T-helper 2 cell treated with Interferon-gamma antibody and Interleukin-4, amounts not matched to agents 5 μg/mL and 100 μg/mL, for 36 hours (primary cell): ENCODE measurements at regions not wholly inside any gene's neighbourhood (a gene's known extent, or its start where the extent isn't known, plus 50 kb on each side); places are given as distances from the start of the nearest gene placed in this dataset.

ENCODE experiments used
- DNase-seq: peaks from one replicate; pipeline ENCODE4 v3.0.0; 2021; ENCODE audit warnings: low spot score
- H3K27ac Mint-ChIP-seq: one replicate; pipeline ENCODE4 v1.8.0; 2021; ENCODE audit warnings: mild to moderate bottlenecking, mixed read lengths
- H3K27me3 Mint-ChIP-seq: one replicate; pipeline ENCODE4 v1.8.0; 2021; ENCODE audit warnings: low read depth, mixed read lengths
- H3K36me3 Mint-ChIP-seq: one replicate; pipeline ENCODE4 v1.8.0; 2021; ENCODE audit warnings: low read depth, mixed read lengths
- H3K4me1 Mint-ChIP-seq: one replicate; pipeline ENCODE4 v1.8.0; 2021; ENCODE audit warnings: low read depth, mixed read lengths
- H3K4me3 Mint-ChIP-seq: one replicate; pipeline ENCODE4 v1.8.0; 2022; ENCODE audit warnings: mild to moderate bottlenecking, moderate library complexity, mixed read lengths
- H3K9me3 Mint-ChIP-seq: one replicate; pipeline ENCODE4 v1.8.0; 2021; ENCODE audit warnings: mixed read lengths

DNA sequence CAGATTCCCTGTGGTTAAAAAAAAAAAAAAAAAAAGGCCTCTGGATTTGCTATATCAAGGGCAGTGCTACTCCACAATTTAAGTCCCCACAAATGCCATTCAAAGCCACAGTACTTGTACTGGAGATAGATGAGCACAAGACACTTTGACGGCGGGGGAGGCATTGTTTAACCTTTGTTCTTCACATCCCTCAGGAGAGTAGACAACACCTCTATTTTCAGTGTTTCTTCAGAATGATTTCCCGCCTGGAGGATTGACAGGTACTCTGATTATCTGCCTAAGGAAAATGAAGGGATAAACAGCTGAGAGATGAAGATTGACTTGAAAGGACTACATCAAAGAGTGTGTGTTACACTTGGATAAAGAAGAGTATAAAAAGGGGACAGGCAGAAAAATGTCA, 58.7 kb downstream of the OTOL1 start:
- DNase-seq = no peak
- Mint-ChIP-seq H3K27ac (no peak overlapping the region), H3K27me3 (no peaks in the 10 kb centered on the region), H3K9me3 (no peaks in the 10 kb centered on the region), H3K4me3 (no peak overlapping the region), H3K4me1 (no peaks in the 10 kb centered on the region), H3K36me3 (no peaks in the 10 kb centered on the region)

DNA sequence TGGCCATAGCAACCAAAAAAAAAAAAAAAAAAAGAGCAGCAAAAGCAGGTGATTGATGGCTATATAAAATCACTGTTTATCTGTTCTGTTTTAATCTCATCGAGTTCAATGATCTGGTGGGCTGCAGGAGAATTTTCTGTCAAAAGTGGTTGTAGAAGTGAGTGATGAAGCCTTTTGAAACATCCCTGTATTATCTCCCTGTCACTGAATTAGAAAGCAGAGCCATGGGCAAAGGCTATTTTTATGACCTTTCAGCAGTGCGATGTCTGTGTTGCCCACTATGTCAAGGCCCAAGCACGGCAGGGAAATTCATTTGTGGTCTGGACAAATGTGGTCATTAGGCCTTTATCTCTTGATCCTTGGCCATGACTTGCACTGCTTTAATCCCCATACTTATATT, 59.9 kb downstream of the OTOL1 start:
- Mint-ChIP-seq H3K9me3 (no peaks in the 10 kb centered on the region), H3K27ac (no peak overlapping the region), H3K27me3 (no peaks in the 10 kb centered on the region), H3K36me3 (no peaks in the 10 kb centered on the region), H3K4me1 (no peaks in the 10 kb centered on the region), H3K4me3 (no peak overlapping the region)
- no peak for DNase-seq

DNA sequence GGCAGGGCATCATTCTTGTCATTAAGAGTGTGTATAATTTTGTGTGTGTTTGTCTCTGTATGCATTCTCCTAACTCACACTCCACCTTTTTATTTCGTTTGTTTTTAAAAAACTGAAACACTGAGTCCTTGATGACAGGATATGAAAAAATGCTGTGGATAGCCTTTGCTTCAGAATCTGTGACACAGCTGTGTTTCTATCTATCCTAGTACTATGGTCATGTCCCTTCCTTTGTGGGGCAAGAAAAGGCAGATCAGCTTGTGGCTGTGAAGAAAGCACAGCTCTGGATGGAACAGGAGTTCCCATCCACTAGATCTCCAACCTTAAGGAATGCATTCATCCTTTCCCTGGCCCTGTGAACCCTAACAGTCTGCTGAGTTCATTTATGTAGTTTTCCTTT, 60.3 kb downstream of the OTOL1 start:
- H3K27me3 Mint-ChIP-seq = no peaks in the 10 kb centered on the region
- no peak overlapping the region for H3K27ac Mint-ChIP-seq
- no peak overlapping the region for H3K4me3 Mint-ChIP-seq
- H3K4me1 Mint-ChIP-seq = no peaks in the 10 kb centered on the region
- no peaks in the 10 kb centered on the region for H3K36me3 Mint-ChIP-seq
- no peak for DNase-seq
- no peaks in the 10 kb centered on the region for H3K9me3 Mint-ChIP-seq

DNA sequence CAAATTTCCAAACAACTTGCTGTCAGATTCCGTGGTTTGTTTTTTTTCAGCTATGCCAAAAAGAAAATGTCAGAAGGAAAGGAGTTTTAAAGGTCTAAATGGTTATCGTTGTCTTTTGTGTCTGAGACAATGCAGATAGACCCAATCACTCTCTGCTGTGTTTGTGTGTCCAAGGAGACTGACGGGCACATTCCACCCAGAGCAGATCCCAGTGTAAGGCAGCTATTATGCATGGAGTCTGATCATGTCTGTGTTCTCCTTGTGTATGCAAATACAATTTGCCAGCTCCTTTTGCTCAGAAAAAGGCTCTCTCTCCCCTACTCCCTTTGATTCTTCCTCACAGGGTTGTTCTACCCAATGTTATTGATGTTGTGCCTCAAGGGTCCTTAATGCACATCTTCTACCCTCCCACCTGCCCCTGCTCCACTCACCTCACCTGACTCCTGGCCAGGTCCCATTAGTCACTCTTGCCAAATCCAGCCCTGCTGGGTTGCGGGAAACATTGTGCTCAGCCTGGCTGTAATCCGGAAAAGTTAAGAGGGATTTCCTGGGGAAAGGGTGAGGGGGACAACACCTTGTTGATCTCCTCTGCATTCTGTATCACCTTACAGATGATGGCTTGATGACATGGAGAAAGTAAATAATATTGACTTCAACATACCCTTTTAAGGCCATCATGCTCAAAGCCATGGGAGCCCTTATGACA, 61.0 kb downstream of the OTOL1 start:
- DNase-seq = no peak

GRCh38 chr3:161558236-161558635, 61.6 kb downstream of the OTOL1 start:
- Mint-ChIP-seq H3K27me3 (no peaks in the 10 kb centered on the region), H3K9me3 (no peaks in the 10 kb centered on the region), H3K4me3 (no peak overlapping the region), H3K36me3 (no peaks in the 10 kb centered on the region), H3K27ac (no peak overlapping the region), H3K4me1 (no peaks in the 10 kb centered on the region)
- DNase-seq = no peak

More for the DNA sequence above, 61.0 kb downstream of the OTOL1 start:
- no peaks in the 10 kb centered on the region for H3K27me3 Mint-ChIP-seq
- H3K4me1 Mint-ChIP-seq = no peaks in the 10 kb centered on the region
- no peaks in the 10 kb centered on the region for H3K36me3 Mint-ChIP-seq
- no peaks in the 10 kb centered on the region for H3K9me3 Mint-ChIP-seq
- H3K4me3 Mint-ChIP-seq = no peak overlapping the region
- no peak overlapping the region for H3K27ac Mint-ChIP-seq

DNA sequence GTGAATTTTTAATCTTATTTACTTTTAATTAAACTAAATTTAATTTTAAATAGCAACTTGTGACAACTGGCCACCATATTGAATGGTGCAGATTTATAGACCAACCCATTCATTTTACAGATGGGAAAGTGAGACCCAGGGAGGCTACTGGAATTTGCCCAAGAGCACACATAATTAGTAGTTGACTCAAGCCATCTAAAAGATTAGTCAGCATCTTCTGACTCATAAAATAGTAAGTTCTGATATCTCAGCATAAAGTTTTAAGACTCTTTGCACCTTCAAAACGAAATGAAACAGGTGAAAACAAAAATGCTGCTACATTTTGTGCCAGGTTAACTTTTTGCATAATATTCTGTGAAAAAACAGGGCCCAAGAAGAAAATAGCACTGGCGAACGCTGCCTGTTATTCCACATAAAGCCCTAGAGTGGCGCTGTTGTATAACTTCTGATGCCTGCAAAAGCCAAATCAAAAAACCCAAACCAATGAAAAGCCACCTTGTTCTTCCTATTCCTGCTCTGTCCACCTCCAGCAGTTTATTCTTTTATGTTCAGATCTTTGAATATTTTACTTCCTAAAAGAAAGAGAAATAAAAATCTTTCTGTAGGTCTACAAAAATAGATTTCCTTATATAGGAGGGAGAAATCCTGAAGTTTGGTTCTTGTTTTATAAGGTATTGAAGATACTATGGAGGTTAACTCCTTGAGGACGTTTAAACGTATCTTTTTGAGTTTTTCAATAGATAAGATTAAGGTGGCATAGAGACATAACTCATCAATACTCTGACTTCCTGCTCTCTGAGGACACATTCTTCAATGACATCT, 62.8 kb downstream of the OTOL1 start:
- no peak for DNase-seq
- Mint-ChIP-seq H3K4me1 (no peaks in the 10 kb centered on the region), H3K27me3 (no peaks in the 10 kb centered on the region), H3K4me3 (no peak overlapping the region), H3K9me3 (no peaks in the 10 kb centered on the region), H3K27ac (no peak overlapping the region), H3K36me3 (no peaks in the 10 kb centered on the region)

- H3K27me3 Mint-ChIP-seq = no peaks in the 10 kb centered on the region
- no peak overlapping the region for H3K4me3 Mint-ChIP-seq
- no peaks in the 10 kb centered on the region for H3K4me1 Mint-ChIP-seq
- H3K27ac Mint-ChIP-seq = no peak overlapping the region
- no peak for DNase-seq
- no peaks in the 10 kb centered on the region for H3K9me3 Mint-ChIP-seq
- H3K36me3 Mint-ChIP-seq = no peaks in the 10 kb centered on the region
Observed at GRCh38 chr3:161560008-161560637, 63.5 kb downstream of the OTOL1 start.

DNA sequence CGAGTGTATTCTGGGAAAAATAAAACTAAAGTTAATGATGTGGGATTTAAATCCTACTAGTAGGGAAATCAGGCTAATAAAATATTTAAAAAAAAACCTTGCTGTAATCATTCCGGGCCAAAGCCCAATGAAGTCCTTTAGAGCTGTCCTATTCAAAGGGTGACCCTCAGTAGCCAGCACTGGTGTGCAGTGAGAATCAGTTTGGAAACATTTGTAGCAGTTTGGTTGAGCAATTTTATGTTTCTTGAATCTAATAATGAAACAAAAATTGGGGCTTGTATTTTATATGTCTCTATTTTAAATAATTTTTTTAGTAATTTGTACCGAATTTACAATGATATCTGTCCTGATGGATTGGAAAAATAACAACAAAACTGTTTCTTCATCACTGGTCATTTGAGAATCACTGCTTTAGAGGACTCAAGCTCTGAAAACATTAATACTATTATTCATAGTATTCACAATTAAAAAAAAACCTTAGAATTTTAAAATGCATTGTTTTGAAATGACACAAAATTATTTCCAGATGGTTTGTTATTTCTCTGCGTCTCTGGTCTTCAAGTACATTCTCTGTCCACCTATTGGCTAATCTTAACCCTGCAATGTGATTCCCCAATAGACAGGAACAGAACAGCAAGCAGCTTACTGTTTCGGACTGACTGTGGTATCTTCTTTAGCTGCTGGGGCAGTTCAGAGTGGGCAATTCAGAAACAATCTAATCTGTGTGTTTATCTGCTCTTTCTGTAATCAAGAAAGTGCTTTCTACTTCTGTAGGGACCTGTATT, 71.2 kb downstream of the OTOL1 start:
- Mint-ChIP-seq H3K36me3 (no peaks in the 10 kb centered on the region), H3K27me3 (no peaks in the 10 kb centered on the region), H3K27ac (no peak overlapping the region), H3K4me1 (no peaks in the 10 kb centered on the region), H3K4me3 (no peak overlapping the region), H3K9me3 (no peaks in the 10 kb centered on the region)
- DNase-seq = no peak

GRCh38 chr3:161568671-161569070, 72.1 kb downstream of the OTOL1 start:
- Mint-ChIP-seq H3K4me3 (no peak overlapping the region), H3K4me1 (no peaks in the 10 kb centered on the region), H3K9me3 (no peaks in the 10 kb centered on the region), H3K27me3 (no peaks in the 10 kb centered on the region), H3K36me3 (no peaks in the 10 kb centered on the region), H3K27ac (no peak overlapping the region)
- no peak for DNase-seq

DNA sequence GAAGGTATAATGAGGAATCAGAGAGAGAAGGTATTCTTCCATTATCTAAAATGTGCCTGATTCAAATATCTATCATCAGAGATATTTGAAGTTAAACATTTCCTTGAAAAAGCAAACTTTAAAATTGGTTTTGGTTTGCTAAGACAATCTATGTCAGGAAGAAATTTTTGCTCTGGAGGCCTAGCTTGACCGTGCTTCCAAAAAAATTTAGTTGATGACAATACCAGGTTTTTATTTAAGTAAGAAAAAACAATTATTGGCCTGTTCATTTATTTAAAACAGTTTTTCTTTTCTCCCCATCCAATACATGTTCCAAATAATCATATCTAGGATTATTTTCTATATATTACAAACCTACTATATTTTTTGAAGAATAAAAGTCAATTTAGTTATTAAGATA, 75.3 kb downstream of the OTOL1 start:
- Mint-ChIP-seq H3K4me1 (no peaks in the 10 kb centered on the region), H3K27me3 (peaks cover 2% of the 10 kb centered on the region), H3K27ac (no peak overlapping the region), H3K36me3 (no peaks in the 10 kb centered on the region), H3K9me3 (no peaks in the 10 kb centered on the region), H3K4me3 (no peak overlapping the region)
- DNase-seq = no peak

DNA sequence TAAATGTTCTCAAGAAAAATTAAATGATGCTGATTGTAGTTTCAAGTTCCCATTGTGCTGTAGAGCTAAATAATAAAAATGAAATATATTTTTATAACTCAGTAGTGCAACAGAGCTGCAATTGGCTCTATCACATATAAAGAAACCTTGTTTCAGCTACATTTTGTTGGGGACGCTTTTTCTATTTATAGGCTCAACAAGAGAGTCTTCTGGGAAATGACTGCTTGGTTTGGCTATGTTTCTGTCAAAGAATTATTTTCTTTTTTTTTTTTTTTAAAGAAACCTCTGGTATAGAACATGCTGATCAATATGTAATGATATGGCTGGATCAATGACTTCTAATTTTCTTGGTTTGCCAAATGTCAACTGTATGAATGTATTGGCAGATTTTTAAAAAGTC, 76.5 kb downstream of the OTOL1 start:
- Mint-ChIP-seq H3K4me1 (no peaks in the 10 kb centered on the region), H3K9me3 (no peaks in the 10 kb centered on the region), H3K4me3 (no peak overlapping the region), H3K27ac (no peak overlapping the region), H3K36me3 (no peaks in the 10 kb centered on the region), H3K27me3 (peaks cover 2% of the 10 kb centered on the region)
- no peak for DNase-seq

DNA sequence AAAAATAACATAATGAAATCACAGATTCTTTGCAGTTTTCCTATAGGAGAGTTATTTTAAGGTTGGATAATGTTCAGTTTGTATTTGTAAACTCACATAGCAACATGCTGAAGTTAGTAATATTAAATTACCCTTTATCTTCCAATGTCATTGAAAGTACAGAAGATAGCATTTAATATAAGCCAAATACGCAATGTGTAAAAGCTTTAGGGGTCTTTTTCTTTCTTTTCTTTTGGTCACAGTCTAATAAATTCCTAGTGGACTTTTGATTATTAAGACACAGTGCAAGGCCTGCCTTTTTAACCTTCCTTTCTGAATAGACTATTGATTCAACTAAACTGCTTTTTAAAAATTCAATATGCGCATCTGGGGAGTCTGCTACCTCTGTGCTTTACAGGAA, 79.3 kb downstream of the OTOL1 start:
- Mint-ChIP-seq H3K36me3 (no peaks in the 10 kb centered on the region), H3K4me1 (no peaks in the 10 kb centered on the region), H3K4me3 (no peak overlapping the region), H3K27ac (no peak overlapping the region), H3K9me3 (no peaks in the 10 kb centered on the region), H3K27me3 (peaks cover 2% of the 10 kb centered on the region)
- no peak for DNase-seq

DNA sequence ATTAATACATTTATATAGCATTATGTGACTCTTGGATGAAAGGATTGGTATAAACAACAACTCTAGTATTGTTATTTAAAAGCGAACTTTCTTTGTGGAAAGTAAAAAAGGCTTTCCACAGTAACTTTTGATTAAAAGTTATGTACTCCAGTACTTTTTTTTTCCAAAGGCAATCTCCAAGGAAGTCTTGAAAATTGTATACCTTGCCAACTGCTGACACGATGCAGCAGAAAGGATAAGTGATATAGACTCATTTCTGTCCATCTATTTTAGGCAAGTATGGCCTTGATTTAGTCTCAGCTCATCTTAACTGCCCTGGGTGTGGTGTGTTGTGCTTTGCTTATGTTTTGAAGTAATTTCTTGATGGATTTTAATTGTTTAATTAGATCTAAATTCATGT, 79.7 kb downstream of the OTOL1 start:
- Mint-ChIP-seq H3K9me3 (no peaks in the 10 kb centered on the region), H3K36me3 (no peaks in the 10 kb centered on the region), H3K4me3 (no peak overlapping the region), H3K27ac (no peak overlapping the region), H3K27me3 (peaks cover 2% of the 10 kb centered on the region), H3K4me1 (no peaks in the 10 kb centered on the region)
- DNase-seq = no peak
